Natural killer cell (primary cell): ENCODE measurements at regions not wholly inside any gene's neighbourhood (a gene's known extent, or its start where the extent isn't known, plus 50 kb on each side); places are given as distances from the start of the nearest gene placed in this dataset.

Experiments used
- ATAC-seq, 3 donors: fragments of 150-1000 bp in 2 of 3; fragments of 200-7000 bp in 1 of 3; cut with Tn5 transposase; 1 replicate in 1 of 3; 2 replicates in 2 of 3; pipeline ENCODE4 v1.10.0; 2021; ENCODE audit warnings: mild to moderate bottlenecking in 2 of 3, moderate library complexity in 2 of 3
- DNase-seq, 2 donors: peaks; one replicate each; pipeline versions ENCODE4 v3.0.0 to v3.0.0-alpha.2; 2013 to 2021; ENCODE audit warnings: mixed read lengths in 1 of 2
- H3K27ac ChIP-seq: one replicate; pipeline ENCODE4 v1.5.1; 2013; ENCODE audit warnings: mild to moderate bottlenecking, low read length
- H3K27me3 ChIP-seq: one replicate; pipeline ENCODE4 v1.6.1; 2013; ENCODE audit warnings: low read length; ENCODE audit not compliant: control insufficient read depth, insufficient read depth
- H3K36me3 ChIP-seq: one replicate; pipeline ENCODE4 v1.6.1; 2013; ENCODE audit warnings: low read length; ENCODE audit not compliant: control insufficient read depth, insufficient read depth
- H3K4me1 ChIP-seq: one replicate; pipeline ENCODE4 v1.6.1; 2013; ENCODE audit warnings: low read length; ENCODE audit not compliant: control insufficient read depth, insufficient read depth
- H3K4me3 ChIP-seq: one replicate; pipeline ENCODE4 v1.5.1; 2013; ENCODE audit warnings: low read length
- H3K9me3 ChIP-seq: one replicate; pipeline ENCODE4 v1.6.1; 2013; ENCODE audit warnings: low read length; ENCODE audit not compliant: control insufficient read depth, insufficient read depth
- H3K27ac Mint-ChIP-seq, 2 donors: one replicate each; pipeline ENCODE4 v1.8.0; 2022; ENCODE audit warnings: mild to moderate bottlenecking in 2 of 2, mixed read lengths in 2 of 2, moderate library complexity in 1 of 2
- H3K27me3 Mint-ChIP-seq, 2 donors: one replicate each; pipeline ENCODE4 v1.8.0; 2022; ENCODE audit warnings: low read depth in 2 of 2, mixed read lengths in 2 of 2
- H3K36me3 Mint-ChIP-seq: one replicate; pipeline ENCODE4 v1.8.0; 2022; ENCODE audit warnings: mixed read lengths
- H3K4me1 Mint-ChIP-seq, 2 donors: one replicate each; pipeline ENCODE4 v1.8.0; 2022; ENCODE audit warnings: mixed read lengths in 2 of 2
- H3K4me3 Mint-ChIP-seq: one replicate; pipeline ENCODE4 v1.8.0; 2022; ENCODE audit warnings: mild to moderate bottlenecking, moderate library complexity, mixed read lengths
- H3K9me3 Mint-ChIP-seq, 2 donors: one replicate each; pipeline ENCODE4 v1.8.0; 2022; ENCODE audit warnings: mixed read lengths in 2 of 2
- WGBS: methylation state at CpG from one replicate; pipeline ENCODE4 v1.1.7; 2013; ENCODE audit warnings: missing lambda C conversion rate; ENCODE audit not compliant: insufficient coverage; 5-methylcytosine and 5-hydroxymethylcytosine counted together
- intact Hi-C: fragments of 100-400 bp; cut with micrococcal nuclease; formaldehyde crosslinking; loops from one replicate; pipeline ENCODE4 v1.14.2; 2022
- TF ChIP-seq, protein P1 (sequence below): fragments of 200-600 bp; IDR thresholded peaks from one replicate; pipeline ENCODE4 v1.8.0; 2022; ENCODE audit warnings: antibody characterized with exemption

DNA sequence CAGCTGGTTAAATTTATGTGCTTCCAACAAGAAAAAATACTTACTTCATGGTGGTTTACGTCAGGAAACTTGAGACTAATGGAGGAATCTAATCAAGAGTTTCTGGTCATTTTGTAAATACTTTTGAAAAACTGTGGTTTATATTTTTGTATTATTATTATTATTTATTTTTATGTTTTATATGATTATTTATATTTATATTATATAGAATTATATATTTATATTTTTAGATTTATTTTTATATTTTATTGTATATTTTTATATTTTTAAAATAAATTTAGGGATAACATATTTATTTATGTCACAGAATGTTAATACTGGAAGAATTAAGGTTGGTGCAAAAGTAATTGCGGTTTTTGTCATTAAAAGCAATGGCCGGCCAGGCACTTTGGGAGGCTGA lies 474.5 kb upstream of the DDX18 start:
- peaks cover 8% of the 10 kb centered on the region for H3K36me3 Mint-ChIP-seq
- 84% methylated on average over 2 of the region's 3 CpGs for WGBS
- no peak overlapping the region for H3K4me3 Mint-ChIP-seq

GRCh38 chr2:117341690-117342089 lies 472.8 kb upstream of the DDX18 start:
- TF ChIP-seq, protein P1, sequence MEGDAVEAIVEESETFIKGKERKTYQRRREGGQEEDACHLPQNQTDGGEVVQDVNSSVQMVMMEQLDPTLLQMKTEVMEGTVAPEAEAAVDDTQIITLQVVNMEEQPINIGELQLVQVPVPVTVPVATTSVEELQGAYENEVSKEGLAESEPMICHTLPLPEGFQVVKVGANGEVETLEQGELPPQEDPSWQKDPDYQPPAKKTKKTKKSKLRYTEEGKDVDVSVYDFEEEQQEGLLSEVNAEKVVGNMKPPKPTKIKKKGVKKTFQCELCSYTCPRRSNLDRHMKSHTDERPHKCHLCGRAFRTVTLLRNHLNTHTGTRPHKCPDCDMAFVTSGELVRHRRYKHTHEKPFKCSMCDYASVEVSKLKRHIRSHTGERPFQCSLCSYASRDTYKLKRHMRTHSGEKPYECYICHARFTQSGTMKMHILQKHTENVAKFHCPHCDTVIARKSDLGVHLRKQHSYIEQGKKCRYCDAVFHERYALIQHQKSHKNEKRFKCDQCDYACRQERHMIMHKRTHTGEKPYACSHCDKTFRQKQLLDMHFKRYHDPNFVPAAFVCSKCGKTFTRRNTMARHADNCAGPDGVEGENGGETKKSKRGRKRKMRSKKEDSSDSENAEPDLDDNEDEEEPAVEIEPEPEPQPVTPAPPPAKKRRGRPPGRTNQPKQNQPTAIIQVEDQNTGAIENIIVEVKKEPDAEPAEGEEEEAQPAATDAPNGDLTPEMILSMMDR = no peak
- intact Hi-C loops = no loop called here
- no peaks in the 10 kb centered on the region for H3K27me3 ChIP-seq
- no peak for ATAC-seq
- no peaks in the 10 kb centered on the region for H3K27me3 Mint-ChIP-seq
- peaks cover 6 to 7% of the 10 kb centered on the region in 2 donors for H3K9me3 Mint-ChIP-seq
- no peaks in the 10 kb centered on the region for H3K4me1 Mint-ChIP-seq
- H3K9me3 ChIP-seq = no peaks in the 10 kb centered on the region
- H3K36me3 ChIP-seq = no peaks in the 10 kb centered on the region
- H3K36me3 Mint-ChIP-seq = peaks cover 4% of the 10 kb centered on the region
- H3K27ac ChIP-seq = no peak overlapping the region
- WGBS = 72% methylated on average over 5 of the region's 5 CpGs
- no peaks in the 10 kb centered on the region for H3K4me1 ChIP-seq
- no peak overlapping the region for H3K27ac Mint-ChIP-seq
- no peak for DNase-seq
- H3K4me3 Mint-ChIP-seq = no peak overlapping the region
- H3K4me3 ChIP-seq = no peak overlapping the region

More for the DNA sequence above, 474.5 kb upstream of the DDX18 start:
- Mint-ChIP-seq H3K4me1 (no peaks in the 10 kb centered on the region), H3K27ac (no peak overlapping the region), H3K27me3 (no peaks in the 10 kb centered on the region), H3K9me3 (peaks cover 3 to 10% of the 10 kb centered on the region in 2 donors)
- Histone ChIP-seq H3K4me1 (no peaks in the 10 kb centered on the region), H3K4me3 (no peak overlapping the region), H3K27me3 (no peaks in the 10 kb centered on the region), H3K27ac (no peak overlapping the region), H3K36me3 (no peaks in the 10 kb centered on the region), H3K9me3 (no peaks in the 10 kb centered on the region)
- DNase-seq (no peak), ATAC-seq (no peak)
- intact Hi-C loops = no loop called here
- TF ChIP-seq, protein P1 = no peak

- Mint-ChIP-seq H3K27ac (no peak overlapping the region), H3K36me3 (no peaks in the 10 kb centered on the region)
- TF ChIP-seq, protein P1 = no peak
Observed at GRCh38 chr2:117342415-117342814, 472.1 kb upstream of the DDX18 start.

DNA sequence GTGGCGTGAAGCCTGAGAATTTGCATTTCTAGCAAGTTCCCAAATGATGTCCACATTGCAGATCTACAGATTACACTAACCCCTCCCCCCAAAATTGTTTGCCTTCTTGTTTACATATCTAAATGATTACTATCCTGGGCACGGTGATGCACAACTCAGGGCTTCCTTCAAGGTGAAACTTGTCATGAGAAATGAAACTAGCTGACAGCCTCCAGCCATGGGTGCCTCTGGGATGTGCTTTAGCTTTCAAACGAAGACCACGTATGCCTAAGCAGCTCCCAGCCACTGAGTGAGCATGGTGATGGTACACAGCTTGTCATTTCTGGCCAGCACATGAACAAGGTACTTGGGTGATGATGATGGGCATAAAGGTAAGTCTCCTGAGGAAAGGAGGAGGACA lies 464.8 kb upstream of the DDX18 start:
- no peak for DNase-seq
- 60% methylated on average over 4 of the region's 4 CpGs for WGBS
- ATAC-seq = no peak
- Histone ChIP-seq H3K27ac (no peak overlapping the region), H3K4me3 (no peak overlapping the region), H3K4me1 (no peaks in the 10 kb centered on the region), H3K27me3 (no peaks in the 10 kb centered on the region), H3K36me3 (no peaks in the 10 kb centered on the region), H3K9me3 (no peaks in the 10 kb centered on the region)
- intact Hi-C loops = no loop called here
- TF ChIP-seq, protein P1 = no peak
- Mint-ChIP-seq H3K27ac (no peak overlapping the region), H3K4me3 (no peak overlapping the region), H3K9me3 (peaks cover 19 to 28% of the 10 kb centered on the region in 2 donors), H3K27me3 (no peaks in the 10 kb centered on the region), H3K36me3 (no peaks in the 10 kb centered on the region), H3K4me1 (no peaks in the 10 kb centered on the region)

More at GRCh38 chr2:117342415-117342814, 472.1 kb upstream of the DDX18 start:
- H3K9me3 Mint-ChIP-seq = peaks cover 10 to 14% of the 10 kb centered on the region in 2 donors
- H3K9me3 ChIP-seq = no peaks in the 10 kb centered on the region
- H3K27ac ChIP-seq = no peak overlapping the region
- no peaks in the 10 kb centered on the region for H3K4me1 ChIP-seq
- ATAC-seq (no peak), DNase-seq (no peak)
- intact Hi-C loops = no loop called here
- H3K4me1 Mint-ChIP-seq = no peaks in the 10 kb centered on the region
- no peaks in the 10 kb centered on the region for H3K27me3 ChIP-seq
- H3K4me3 ChIP-seq = no peak overlapping the region
- no peaks in the 10 kb centered on the region for H3K27me3 Mint-ChIP-seq
- H3K36me3 ChIP-seq = no peaks in the 10 kb centered on the region
- H3K4me3 Mint-ChIP-seq = no peak overlapping the region
